HL-60/S4 (cell line): ENCODE measurements at regions not wholly inside any gene's neighbourhood (a gene's known extent, or its start where the extent isn't known, plus 50 kb on each side); places are given as distances from the start of the nearest gene placed in this dataset.
"Not testable (repeated sequence)": the region's sequence is repeated elsewhere in the genome, so short reads cannot be mapped to it uniquely, and the experiment has no call there.

Experiments
- in situ Hi-C: fragments of 300-500 bp; cut with MboI; formaldehyde crosslinking; loops from 2 replicates; pipeline ENCODE4 v1.14.3; 2022; ENCODE audit warnings: low sequenced_read_pairs

DNA sequence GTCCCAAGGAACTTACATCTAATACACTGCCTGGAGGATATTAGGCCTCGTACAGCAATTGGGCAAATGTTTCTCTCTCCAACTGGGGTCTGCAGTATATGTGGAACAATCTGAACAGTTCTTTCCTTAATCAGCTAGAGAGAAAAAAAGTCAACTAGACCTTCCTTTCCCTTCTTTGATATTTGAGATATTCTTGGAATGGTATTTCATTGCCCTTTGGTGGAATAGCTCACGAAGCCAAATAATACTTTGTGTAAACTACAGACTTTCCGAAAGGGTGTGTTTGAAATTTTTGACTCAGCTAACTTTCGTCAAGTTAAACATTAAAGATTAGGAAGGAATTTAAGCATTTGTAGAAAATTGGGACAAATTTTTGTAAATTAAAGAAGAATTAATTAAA, 425.6 kb downstream of the RWDD3 start:
- in situ Hi-C loops: no loop called here

DNA sequence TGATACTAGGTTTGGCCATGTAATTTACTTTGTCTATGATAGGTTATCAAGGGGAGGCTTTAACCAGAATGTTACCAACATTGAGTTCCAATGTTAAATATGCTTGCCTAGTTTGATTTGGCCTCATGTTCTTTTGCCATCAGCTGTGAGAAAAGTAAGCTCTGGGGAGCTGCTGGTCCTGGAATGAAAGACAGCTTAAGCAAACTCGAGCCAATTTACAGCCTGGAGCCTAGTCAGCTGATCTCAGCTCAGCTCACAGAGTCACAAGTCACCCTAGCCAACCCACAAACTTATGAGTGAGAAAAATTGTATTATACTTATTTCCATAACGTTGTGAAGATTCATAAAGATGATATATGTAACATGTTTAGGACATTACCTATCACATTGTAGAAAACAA, 426.7 kb downstream of the RWDD3 start:
- in situ Hi-C loops: no loop called here

DNA sequence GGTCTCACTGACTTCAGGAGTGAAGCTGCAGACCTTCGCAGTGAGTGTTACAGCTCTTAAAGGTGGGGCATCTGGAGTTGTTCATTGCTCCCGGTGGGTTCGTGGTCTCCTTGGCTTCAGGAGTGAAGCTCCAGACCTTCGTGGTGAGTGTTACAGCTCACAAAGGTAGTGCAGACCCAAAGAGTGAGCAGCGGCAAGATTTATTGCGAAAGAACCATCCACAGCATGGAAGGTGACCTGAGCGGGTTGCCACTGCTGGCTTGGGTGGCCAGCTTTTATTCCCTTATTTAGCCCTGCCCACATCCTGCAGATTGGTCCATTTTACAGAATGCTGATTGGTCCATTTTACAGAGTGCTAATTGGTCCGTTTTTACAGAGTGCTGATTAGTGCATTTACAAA, 429.5 kb downstream of the RWDD3 start:
- in situ Hi-C loops: not testable (repeated sequence)

DNA sequence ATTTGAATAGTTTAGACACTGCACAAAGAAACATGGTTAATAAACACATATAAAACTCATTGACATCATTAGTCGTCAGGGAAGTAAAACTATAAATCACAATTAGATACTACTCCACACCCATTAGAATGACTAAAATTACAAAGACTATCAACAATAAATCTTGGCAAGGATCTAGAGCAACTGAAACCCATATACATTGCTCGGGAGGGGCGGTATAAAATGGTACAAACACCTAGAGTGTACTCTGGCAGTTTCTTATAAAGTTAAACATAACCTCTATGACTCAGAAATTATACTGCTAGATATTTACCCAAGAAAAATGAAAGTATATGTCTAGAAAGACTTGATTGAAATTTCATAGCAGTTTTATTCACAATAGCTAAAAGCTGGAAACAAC, 434.2 kb downstream of the RWDD3 start:
- in situ Hi-C loops: no loop called here

DNA sequence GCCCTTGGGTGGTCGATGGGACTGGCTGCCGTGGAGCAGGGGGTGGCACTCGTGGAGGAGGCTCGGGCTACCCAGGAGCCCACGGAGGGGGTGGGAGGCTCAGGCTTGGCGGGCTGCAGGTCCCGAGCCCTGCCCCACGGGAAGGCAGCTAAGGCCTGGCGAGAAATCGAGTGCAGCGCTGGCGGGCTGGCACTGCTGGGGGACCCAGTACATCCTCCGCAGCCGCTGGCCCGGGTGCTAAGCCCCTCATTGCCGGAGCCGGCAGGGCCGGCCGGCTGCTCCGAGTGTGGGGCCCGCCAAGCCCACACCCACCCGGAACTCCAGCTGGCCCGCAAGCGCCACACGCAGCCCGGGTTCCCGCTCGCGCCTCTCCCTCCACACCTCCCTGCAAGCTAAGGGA, 435.6 kb downstream of the RWDD3 start:
- in situ Hi-C loops: not testable (repeated sequence)

DNA sequence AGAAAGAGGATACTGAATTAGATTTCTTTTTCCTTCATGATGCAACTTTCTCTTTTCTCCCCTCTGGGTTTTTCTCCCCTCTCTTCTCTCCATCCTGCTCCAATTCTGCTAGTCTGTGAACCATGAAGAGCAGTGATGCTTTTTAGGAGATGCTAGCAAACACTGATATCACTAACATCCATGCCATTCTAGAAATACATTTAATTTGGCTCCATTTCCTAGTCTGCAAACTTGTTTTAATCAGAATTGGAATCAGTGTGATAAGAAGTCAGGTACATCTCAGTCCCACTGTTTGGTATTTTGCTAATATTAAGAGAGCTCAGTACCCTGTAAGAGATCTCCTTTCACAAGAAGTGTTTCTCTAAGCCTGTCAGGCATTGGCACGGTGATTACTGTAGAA, 437.1 kb downstream of the RWDD3 start:
- in situ Hi-C loops: no loop called here

DNA sequence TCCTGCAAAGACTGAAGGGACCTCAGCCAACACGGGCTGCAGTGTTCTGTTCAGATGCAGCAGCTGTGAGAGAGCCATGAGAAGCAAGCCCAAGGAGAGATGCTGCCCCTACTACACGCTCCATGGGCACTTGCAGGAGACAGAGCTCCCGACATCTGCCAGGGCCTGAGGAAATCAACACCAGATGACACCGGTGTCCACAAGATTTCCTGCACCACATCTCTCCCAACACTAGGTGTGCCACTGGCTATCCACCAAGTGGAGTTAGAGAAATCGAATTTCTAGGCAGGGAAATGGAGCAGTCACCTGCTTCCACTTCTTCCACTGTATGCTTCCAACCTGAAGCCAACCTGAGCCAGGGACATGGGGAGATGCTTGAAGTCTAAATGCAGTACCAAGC, 445.3 kb downstream of the RWDD3 start:
- in situ Hi-C loops: no loop called here

DNA sequence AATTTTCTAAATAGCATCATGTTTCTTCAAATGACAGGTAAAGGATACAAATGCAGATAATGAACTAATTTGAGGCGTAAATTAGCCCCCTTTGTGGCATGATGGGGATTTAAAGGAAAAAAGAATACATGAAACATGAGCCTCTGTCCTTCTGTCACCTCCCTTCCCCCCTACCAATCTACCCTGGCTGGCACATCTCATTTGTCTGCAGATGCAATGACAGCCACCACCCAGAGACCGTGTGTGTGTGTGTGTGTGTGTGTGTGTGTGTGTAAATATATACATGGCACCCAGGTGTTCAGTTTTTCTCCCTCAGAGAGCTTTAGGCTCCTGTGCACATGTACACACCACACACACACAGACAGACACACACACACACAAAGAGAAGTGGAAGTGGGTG, 451.1 kb downstream of the RWDD3 start:
- in situ Hi-C loops: no loop called here

DNA sequence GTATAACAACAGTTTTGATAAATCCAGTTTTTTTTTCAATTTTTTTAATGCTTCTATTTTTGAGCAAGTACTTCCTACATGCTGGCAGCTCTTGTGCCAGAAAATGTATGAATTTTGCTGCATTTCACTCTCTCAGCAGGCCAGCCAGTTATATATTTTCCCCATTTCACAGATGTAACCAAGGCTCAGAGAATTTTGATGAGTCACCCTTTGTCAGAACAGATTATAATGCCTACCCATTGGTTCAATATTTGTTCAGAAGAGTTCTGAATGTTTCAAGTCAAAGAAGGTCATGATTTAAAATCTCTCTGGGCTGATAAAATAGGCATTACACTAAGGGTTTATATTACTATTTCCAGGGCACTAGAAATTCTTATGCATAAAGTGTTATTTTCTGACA, 452.2 kb downstream of the RWDD3 start:
- in situ Hi-C loops: no loop called here

DNA sequence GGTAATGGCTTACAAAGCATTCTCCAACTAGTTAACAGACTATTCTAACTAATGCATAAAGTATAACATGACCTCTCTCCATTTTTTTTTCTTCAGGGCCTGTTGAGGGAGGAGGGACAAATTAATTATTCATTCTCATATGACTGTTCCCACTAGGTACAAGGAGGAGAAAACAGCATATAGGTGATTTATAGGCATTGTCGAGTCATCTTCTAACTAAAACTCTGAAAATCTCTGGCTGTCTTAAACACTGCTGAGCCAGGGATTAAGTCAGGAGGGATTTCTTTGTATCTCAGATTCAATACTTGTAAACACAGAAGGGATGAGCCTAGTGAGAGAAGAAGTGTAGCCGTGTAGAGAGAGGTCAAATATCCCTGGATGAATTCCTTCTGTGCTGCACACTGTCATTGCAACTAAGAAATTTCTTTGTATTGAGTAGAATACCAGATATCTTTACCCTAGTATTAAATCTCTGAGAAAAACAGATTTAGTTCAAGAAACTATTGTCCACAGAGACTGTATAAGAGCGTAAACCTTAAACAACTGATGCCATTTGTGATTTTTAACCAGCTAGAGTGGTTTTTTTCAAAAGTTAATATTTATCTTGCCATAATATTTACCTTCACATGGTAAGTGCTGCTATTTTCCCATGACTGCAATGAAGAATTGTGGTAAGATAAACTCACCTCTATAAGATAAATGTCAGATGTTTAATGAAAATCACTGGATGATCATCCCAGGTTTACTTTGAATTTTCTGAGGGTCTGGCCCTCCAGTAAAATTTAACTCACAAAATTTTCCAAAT, 465.3 kb downstream of the RWDD3 start:
- in situ Hi-C loops: no loop called here

DNA sequence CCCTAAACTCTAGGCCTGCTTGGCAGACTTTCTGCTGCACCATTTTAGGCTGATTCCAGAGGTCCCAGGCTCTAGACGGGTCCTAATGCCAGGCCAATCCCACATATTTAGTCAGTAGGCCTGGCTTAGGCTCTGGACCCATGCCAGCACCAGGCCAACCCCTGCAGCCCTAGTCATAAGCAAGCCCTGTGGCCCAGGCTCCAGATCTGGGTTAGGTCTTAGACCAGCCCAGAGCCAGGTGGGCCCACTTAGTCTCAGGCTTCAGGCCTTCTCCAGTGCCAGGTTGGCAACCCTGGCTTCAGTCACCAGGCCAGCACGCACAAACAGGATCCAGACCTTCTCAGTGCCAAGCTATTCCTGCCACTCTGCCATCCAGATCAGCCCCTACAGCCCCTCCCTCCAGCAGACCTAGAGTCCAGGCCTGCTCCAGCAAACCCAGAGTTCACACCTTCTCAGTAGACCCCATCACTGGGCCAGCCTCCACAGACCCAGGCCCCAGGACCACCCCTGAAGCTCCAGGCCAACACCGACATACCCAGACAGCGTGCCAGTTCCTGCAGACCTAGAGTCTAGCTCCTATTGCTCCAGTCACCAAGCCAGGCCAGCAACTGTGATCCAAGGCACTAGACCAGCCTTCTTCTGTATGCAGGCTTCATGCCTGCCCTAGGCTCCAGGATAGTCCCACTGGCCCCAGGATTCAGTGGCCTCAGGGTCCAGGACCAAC, 467.6 kb downstream of the RWDD3 start:
- in situ Hi-C loops: no loop called here

DNA sequence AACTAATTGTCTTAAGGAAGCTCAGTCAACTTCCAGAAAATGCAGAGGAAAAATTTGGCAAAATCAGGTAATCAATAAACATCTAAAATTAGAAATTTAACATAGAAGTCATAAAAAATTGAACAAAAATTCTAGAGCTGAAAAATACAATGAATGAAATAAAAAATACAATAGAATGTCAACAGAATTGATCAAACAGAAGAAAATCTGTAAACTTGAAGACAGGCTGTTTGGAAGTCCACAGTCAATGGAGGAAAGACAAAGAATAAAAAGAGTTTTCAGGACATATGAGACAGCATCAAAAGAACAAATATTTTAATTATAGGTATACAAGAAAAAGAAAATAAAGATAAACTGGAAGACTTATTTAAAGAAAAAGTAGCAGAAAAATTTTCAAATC, 469.0 kb downstream of the RWDD3 start:
- in situ Hi-C loops: no loop called here

DNA sequence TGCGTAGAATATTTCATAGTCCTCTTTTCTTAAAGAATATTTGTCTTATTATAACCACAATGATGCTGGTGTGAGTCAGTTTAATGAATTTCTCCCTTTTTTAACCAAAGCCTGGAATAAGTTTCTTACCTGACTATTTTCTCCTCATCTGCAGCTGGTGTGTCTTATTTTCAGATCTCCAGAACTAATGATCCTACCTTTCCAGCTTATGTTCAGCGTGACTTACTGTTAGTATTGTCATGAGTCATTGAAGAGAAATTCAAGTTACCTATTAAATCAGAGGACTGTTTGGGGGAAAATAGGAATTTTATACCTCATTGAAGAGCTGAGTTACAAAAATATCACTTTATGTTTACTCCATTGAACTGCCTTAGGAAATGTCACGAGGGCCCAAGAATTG, 482.1 kb downstream of the RWDD3 start:
- in situ Hi-C loops: no loop called here

DNA sequence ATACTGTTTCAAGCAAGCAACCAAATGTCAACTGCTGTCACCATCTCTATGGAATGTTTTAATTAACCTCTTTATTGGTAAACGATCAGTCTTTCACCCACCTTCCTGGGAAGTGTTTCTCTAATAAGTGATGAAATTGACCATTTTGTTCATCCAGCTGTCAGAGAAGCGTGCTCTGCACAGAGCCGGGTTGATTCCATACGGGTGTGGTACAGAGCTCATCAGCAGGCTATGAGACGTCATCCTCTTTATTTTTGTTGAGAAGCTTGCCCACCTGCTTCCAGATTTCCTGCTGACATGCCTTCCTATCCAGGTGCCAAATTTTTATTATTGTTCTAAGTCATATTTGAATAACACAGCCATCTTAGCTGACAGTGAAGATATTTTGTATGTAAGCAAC, 482.5 kb downstream of the RWDD3 start:
- in situ Hi-C loops: no loop called here

DNA sequence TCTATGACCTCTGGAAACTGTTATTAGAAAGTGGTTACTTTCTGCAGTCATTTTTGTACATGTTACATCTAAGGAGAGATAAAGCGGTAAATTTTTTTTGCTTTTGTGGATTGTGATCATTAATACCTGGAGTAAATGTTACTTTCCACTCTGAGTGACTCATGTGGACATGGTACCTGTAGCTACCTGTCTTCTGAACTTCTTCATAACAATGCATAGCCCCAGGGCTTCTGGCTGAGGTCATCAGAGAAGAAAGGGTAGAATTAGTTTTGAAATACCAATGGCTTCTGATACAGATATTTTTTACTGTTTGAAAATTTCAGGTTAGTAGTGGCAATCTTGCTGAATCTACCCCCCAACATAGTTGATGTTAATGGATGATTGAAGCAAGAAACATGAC, 489.3 kb downstream of the RWDD3 start:
- in situ Hi-C loops: no loop called here

DNA sequence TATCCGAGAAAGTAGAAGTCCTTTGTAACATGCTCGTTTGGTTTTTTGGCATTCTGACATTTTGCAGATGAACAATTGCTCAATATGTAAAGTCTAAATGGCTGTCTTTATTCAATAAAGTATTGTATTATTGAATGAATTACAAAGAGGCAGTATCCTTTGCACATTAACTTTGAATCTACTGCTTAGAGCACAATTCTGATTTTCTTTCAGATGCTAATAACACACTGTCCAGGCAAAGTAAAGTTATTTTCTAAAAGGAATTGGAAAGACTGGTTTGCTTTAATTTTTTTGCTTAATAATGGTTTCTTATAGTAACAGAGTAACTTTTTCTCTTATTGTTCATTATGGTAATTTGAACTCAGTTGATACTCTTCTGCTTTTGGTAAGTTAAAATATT, 494.8 kb downstream of the RWDD3 start:
- in situ Hi-C loops: no loop called here

DNA sequence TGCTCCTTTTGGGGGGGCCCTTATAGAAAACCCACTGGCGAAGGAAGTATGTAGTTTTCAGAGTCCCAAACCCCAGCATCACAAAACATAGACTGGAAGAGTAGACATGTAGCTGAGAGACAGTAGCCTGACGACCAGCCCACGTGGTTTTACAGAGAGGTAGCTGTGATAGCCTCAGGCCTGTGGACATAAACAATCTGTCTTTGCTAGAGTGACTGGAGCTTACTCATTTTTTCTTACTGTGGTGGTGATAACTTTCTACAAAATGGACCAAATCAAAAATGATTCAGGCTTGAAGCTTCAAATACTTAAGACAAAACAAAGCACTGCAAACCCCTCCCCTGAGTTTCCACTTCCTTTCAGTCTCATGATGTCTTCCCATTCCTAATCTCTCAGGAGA, 497.0 kb downstream of the RWDD3 start:
- in situ Hi-C loops: no loop called here

DNA sequence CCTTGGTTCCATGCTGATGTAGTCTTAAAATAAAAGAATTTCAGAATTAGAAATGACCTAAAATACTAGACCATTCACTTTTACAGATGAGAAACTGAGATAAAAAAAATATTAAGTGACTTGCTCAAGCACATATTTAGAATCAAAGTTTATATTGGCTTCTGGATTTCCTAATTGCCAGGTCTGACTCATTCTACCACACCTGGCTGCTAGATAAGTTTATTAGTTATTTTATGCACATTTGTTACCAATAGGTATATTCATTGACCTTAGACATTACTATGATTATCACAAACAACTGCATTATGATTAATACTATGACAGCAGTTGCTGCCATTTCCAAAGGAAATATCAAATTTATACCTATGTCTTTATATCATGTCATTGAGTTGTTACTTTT, 497.5 kb downstream of the RWDD3 start:
- in situ Hi-C loops: no loop called here

DNA sequence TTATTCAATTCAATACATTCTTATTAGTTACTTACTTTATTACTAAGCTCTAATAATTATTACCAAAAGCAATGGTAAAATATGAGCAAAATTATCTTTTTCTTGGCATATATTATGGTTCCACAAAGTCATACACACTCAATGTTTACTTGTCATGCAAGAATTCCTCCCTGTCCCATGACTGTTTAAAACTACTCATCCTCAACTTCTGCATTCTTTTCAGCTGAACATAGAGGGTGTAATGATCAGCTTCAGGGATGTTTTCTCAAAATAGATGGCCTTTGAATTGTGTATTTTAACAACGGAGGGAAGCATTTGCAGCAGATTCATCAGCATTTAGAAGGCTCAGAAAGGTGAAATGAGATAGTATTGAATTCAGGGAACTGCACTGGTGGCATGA, 499.0 kb downstream of the RWDD3 start:
- in situ Hi-C loops: no loop called here

DNA sequence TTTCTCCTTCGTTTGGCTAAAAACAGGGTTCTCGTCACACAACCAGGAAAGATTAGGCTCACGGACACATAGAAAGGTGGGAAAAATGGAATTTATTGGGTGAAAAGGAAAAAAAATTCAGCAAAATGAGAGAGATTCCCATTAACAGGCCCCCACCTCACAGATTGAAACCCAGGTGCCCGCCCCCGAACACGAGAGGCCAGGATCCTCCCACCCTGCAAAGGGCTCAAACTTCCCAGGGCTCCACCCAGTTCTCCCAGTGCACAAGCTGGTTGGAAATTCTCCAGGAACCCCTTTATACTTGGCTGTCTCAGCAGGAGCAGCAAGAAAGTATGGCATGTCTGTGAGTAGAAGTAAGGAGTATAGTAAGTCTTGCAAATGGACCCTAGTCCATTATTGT, 499.7 kb downstream of the RWDD3 start:
- in situ Hi-C loops: no loop called here

DNA sequence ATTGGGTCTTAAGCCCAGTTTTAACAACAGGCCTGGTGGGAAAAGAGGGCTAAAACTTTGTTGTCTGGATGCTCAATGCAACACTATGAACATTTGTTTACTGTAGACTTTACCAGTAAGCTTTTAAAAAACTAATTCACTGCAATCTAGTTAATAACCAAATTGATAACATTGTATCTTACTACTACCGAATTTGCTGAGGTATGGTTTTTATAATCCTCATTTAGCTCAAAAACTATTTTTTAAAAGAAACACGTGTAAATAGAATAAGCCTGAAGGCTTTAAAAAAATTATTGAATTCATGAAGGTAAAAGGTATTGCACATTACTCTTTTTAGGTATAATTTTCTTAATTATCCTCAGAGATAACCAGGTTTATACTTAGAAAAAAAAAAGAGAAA, 500.6 kb downstream of the RWDD3 start:
- in situ Hi-C loops: no loop called here

DNA sequence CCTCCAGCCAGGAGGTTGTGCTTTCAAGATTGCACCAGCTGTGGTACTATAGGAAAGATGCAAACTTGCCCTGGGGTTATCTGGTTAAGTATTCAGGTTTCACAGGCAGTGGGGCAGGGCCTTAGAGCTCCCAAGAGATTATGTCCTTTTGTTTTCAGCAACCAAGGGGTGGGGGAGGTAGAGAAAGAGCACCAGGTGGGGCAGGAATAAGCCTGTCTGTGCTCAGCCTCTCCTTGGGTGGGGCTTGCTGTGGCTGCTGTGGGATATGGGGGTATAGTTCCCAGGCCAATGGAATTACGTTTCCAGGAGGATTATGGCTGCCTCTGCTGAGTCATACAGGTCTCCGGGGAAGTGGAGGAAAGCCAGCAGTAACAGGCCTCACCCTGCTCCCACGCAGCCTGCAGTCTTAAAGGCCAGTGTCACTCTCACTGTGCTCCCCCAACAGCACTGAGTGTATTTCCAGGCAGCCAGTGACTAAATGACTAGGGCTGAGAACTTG, 508.6 kb downstream of the RWDD3 start:
- in situ Hi-C loops: no loop called here
